Subcutaneous abdominal adipose tissue (tissue), 5 donors: ENCODE measurements at regions not wholly inside any gene's neighbourhood (a gene's known extent, or its start where the extent isn't known, plus 50 kb on each side); places are given as distances from the start of the nearest gene placed in this dataset.

Source experiments
- H3K27ac ChIP-seq: one replicate; pipeline ENCODE4 v1.7.0; 2013; ENCODE audit warnings: low read depth, mild to moderate bottlenecking, inconsistent platforms, low read length, moderate library complexity
- H3K27me3 ChIP-seq, 5 donors: one replicate each; pipeline ENCODE4 v1.7.0; 2013; ENCODE audit warnings: low read length in 5 of 5, inconsistent platforms in 1 of 5; ENCODE audit not compliant: control insufficient read depth in 5 of 5, insufficient read depth in 4 of 5
- H3K36me3 ChIP-seq, 5 donors: one replicate each; pipeline ENCODE4 v1.7.0; 2013; ENCODE audit warnings: low read length in 5 of 5; ENCODE audit not compliant: control insufficient read depth in 5 of 5, insufficient read depth in 5 of 5
- H3K4me1 ChIP-seq, 5 donors: one replicate each; pipeline ENCODE4 v1.7.0; 2013; ENCODE audit warnings: low read length in 5 of 5, mild to moderate bottlenecking in 3 of 5, moderate library complexity in 1 of 5; ENCODE audit not compliant: control insufficient read depth in 5 of 5, insufficient read depth in 5 of 5
- H3K4me3 ChIP-seq, 5 donors: one replicate each; pipeline ENCODE4 v1.7.0; 2013; ENCODE audit warnings: low read length in 5 of 5, low read depth in 1 of 5
- H3K9ac ChIP-seq, 5 donors: one replicate each; pipeline ENCODE4 v1.7.0; 2013; ENCODE audit warnings: low read length in 5 of 5, mild to moderate bottlenecking in 4 of 5, moderate library complexity in 3 of 5
- H3K9me3 ChIP-seq, 5 donors: one replicate each; pipeline ENCODE4 v1.7.0; 2013; ENCODE audit warnings: low read length in 5 of 5; ENCODE audit not compliant: control insufficient read depth in 5 of 5
- donor health status: healthy.
- donor health status: healthy.
- donor health status: healthy.
- donor health status: healthy.
- donor health status: healthy.

DNA sequence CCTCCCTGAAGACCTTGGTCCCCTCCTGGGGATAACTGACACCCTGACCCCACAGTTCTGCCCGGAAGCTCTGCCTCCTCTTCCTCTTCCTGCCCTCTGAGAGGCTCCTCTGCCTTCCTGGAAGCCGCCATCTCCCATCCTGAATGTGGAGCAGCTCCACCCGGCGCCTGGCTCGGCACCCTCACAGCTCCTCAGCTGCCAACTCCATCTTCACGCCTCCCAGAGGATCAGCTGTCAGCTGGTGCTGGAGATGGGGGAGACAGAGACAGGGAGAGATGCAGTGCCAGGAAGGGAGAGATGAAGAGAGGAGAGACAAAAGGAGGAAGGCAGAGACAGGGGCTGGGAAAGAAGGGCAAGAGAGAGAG, 210.4 kb upstream of the CSF3R start:
- Histone ChIP-seq H3K27ac (no peak overlapping the region), H3K4me3 (no peak overlapping the region), H3K27me3 (peaks cover 31 to 54% (median 44%) of the 10 kb centered on the region in 5 donors), H3K9me3 (peaks cover 0 to 5% (median 0%) of the 10 kb centered on the region in 5 donors), H3K36me3 (no peaks in the 10 kb centered on the region), H3K4me1 (no peaks in the 10 kb centered on the region), H3K9ac (no peak overlapping the region)

DNA sequence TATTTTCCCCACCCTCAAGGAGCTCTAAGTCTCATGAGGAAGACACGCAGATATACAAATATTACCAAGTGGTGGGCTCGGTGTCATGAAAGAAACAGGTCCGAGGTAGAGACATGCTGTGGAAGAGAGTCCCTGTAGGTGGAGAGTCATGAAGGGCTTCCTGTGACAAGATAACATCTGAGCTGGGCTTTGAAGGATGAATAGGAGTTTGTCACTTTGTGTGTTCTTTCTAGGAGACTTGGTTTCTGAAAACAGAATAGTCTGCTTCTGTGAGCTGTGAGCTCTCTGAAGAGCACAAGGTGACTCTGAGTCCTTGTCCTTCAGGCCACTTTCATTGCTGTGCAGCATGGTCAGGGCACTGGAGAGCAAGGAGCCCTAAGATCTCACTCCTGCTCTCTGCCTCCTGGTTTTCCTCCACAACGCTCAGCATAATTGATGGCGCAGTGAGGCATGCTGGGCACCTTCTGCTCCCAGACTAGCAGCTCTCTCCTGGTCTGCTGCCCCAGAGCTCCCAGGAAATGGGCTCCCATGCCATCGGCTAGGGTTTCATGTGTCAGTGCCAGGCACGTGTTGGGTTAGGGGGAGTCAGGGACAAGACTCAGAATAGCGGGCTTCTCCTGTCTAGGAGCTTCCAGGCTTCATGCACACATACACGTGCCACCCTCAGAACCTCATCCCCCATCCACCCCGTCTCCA, 209.9 kb upstream of the CSF3R start:
- no peak overlapping the region for H3K4me3 ChIP-seq
- no peak overlapping the region for H3K9ac ChIP-seq
- H3K9me3 ChIP-seq: peaks cover 0 to 5% (median 0%) of the 10 kb centered on the region in 5 donors
- no peaks in the 10 kb centered on the region for H3K4me1 ChIP-seq
- H3K27ac ChIP-seq: no peak overlapping the region
- H3K27me3 ChIP-seq: peaks cover 32 to 58% (median 42%) of the 10 kb centered on the region in 5 donors
- no peaks in the 10 kb centered on the region for H3K36me3 ChIP-seq

DNA sequence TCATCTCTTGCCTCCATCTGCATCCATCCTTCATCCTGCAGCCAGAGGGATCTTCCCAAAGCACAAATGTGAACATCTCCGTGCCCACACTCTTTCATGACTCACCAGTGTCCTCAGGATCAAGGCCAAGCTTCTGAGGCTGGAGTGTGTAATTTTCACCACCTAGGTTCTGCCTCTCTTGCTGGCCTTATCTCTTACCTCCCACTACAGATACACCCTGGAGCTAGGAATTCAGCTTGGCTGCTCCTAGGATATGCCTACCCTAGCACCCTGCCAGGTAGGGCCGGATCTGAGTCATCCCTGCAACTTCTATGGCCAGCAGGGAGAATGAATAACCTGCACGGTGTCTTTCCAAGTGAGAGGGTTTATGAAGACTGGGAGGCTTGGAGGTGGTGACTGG, 208.7 kb upstream of the CSF3R start:
- Histone ChIP-seq H3K9ac (no peak overlapping the region), H3K4me1 (no peaks in the 10 kb centered on the region), H3K36me3 (no peaks in the 10 kb centered on the region), H3K4me3 (no peak overlapping the region), H3K27me3 (peaks cover 37 to 61% (median 43%) of the 10 kb centered on the region in 5 donors), H3K27ac (no peak overlapping the region), H3K9me3 (peaks cover 0 to 5% (median 0%) of the 10 kb centered on the region in 5 donors)

DNA sequence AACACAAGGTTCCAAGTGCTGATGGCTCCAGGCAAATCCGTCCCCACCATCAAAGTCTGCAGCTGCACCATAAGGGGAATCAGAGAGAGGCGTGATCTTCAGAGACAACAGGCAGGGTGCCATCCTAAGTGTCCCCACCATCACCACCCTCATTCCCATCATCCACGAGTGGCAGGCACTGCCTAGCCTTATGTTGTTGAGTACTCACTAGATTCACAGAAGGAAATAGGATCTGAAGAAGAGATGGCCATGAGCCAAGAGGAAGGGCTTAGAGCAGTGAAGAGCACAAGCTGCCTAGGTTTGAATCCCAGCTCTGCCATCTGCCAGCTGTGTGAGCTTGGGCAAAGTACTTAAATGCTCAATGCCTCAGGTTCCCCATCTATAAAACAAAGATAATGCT, 207.3 kb upstream of the CSF3R start:
- no peak overlapping the region for H3K27ac ChIP-seq
- H3K4me1 ChIP-seq: no peaks in the 10 kb centered on the region
- no peaks in the 10 kb centered on the region for H3K36me3 ChIP-seq
- peaks cover 31 to 51% (median 34%) of the 10 kb centered on the region in 5 donors for H3K27me3 ChIP-seq
- H3K4me3 ChIP-seq: no peak overlapping the region
- H3K9ac ChIP-seq: no peak overlapping the region
- peaks cover 0 to 5% (median 0%) of the 10 kb centered on the region in 5 donors for H3K9me3 ChIP-seq

GRCh38 chr1:36687312-36687711, 204.6 kb upstream of the CSF3R start:
- no peak overlapping the region for H3K4me3 ChIP-seq

DNA sequence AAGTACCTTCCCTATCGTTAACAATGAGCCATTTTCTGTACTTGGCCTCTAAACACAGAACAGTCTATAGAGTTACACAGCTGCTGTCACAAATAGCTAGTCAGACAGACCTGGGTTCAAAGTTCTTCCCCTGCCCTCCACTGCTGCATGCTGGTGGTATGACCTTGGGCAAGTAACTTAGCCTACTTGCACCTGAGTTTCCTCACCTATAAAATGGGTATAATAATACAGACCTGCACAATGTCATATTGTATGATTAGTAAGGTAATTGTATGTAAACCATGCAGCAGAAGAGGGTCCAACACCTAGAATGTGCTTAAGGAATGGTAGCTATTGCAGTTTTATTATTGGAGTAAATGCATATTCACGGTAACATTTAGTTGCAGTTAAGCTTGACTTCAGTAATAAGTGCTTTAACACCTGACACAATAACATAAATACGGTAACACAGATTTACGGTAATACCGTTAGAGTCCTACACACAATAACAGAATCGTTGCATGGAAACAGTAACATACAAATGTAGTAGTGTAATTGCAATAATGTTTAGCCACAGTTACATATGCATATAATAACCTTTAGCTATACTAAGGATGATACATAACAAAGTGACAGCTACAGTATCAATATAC, 193.3 kb upstream of the CSF3R start:
- no peaks in the 10 kb centered on the region for H3K36me3 ChIP-seq
- peaks cover 9 to 32% (median 27%) of the 10 kb centered on the region in 5 donors for H3K27me3 ChIP-seq
- H3K9me3 ChIP-seq: peaks cover 0 to 7% (median 4%) of the 10 kb centered on the region in 5 donors
- no peak overlapping the region for H3K9ac ChIP-seq
- H3K4me1 ChIP-seq: no peaks in the 10 kb centered on the region
- H3K4me3 ChIP-seq: no peak overlapping the region
- no peak overlapping the region for H3K27ac ChIP-seq

More at GRCh38 chr1:36687312-36687711, 204.6 kb upstream of the CSF3R start:
- H3K9me3 ChIP-seq: peaks cover 0 to under 1% (median 0%) of the 10 kb centered on the region in 5 donors
- no peaks in the 10 kb centered on the region for H3K36me3 ChIP-seq
- no peak overlapping the region for H3K27ac ChIP-seq
- peaks cover 13 to 28% (median 17%) of the 10 kb centered on the region in 5 donors for H3K27me3 ChIP-seq
- no peak overlapping the region for H3K9ac ChIP-seq
- H3K4me1 ChIP-seq: no peaks in the 10 kb centered on the region

GRCh38 chr1:36675106-36675505, 192.4 kb upstream of the CSF3R start:
- Histone ChIP-seq H3K36me3 (no peaks in the 10 kb centered on the region), H3K27ac (no peak overlapping the region), H3K27me3 (peaks cover 9 to 42% (median 29%) of the 10 kb centered on the region in 5 donors), H3K4me1 (no peaks in the 10 kb centered on the region), H3K4me3 (no peak overlapping the region), H3K9me3 (peaks cover 0 to 7% (median 4%) of the 10 kb centered on the region in 5 donors), H3K9ac (no peak overlapping the region)

- Histone ChIP-seq H3K27me3 (peaks cover 18 to 54% (median 31%) of the 10 kb centered on the region in 5 donors), H3K9ac (no peak overlapping the region), H3K27ac (no peak overlapping the region), H3K4me3 (no peak overlapping the region), H3K9me3 (peaks cover 0 to 7% (median 4%) of the 10 kb centered on the region in 5 donors), H3K36me3 (no peaks in the 10 kb centered on the region), H3K4me1 (no peaks in the 10 kb centered on the region)
Measured at GRCh38 chr1:36673202-36673601, 190.5 kb upstream of the CSF3R start.

DNA sequence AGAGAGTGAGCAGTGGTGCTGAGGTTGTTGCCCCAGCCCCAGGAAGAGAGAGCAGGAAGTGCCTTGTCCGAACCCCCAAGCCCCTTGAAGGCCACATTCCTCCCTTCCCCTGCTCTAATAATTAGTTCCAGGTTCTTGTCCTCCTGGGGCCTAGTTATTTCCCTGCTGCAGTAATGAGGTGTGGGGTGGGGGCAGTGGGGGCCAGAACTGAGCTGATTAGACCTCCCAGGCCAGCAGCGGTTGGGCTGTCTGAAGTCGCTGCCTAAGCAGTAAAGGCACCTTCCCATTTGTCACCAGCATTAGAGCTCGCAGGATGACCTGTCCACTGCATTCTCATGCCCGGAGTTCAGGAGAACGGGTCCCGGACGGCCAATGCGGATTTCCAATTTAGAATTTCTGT, 186.5 kb upstream of the CSF3R start:
- Histone ChIP-seq H3K9ac (no peak overlapping the region), H3K4me1 (no peaks in the 10 kb centered on the region), H3K36me3 (no peaks in the 10 kb centered on the region), H3K9me3 (no peaks in the 10 kb centered on the region), H3K4me3 (no peak overlapping the region), H3K27ac (no peak overlapping the region), H3K27me3 (peaks cover 18 to 58% (median 29%) of the 10 kb centered on the region in 5 donors)

- Histone ChIP-seq H3K27ac (no peak overlapping the region), H3K4me3 (no peak overlapping the region), H3K4me1 (no peaks in the 10 kb centered on the region), H3K9ac (no peak overlapping the region), H3K9me3 (no peaks in the 10 kb centered on the region), H3K27me3 (peaks cover 13 to 50% (median 24%) of the 10 kb centered on the region in 5 donors), H3K36me3 (no peaks in the 10 kb centered on the region)
Measured at GRCh38 chr1:36667836-36668235, 185.1 kb upstream of the CSF3R start.
